Coronary artery (tissue), 2 donors: ENCODE measurements at regions not wholly inside any gene's neighbourhood (a gene's known extent, or its start where the extent isn't known, plus 50 kb on each side); places are given as distances from the start of the nearest gene placed in this dataset.
"Not testable (repeated sequence)": the region's sequence is repeated elsewhere in the genome, so short reads cannot be mapped to it uniquely, and the experiment has no call there.

Experiments used
- DNase-seq: peaks from one replicate; pipeline ENCODE4 v3.0.0-alpha.2; 2017; ENCODE audit warnings: low spot score
- H3K27ac ChIP-seq, 2 donors: fragments of 200-600 bp; sonication (generic); one replicate each; pipeline ENCODE4 v1.5.1; 2016 to 2019
- H3K4me3 ChIP-seq: fragments of 200-600 bp; sonication (generic); 2 replicates; pipeline ENCODE4 v1.5.1; 2016; ENCODE audit warnings: mild to moderate bottlenecking, moderate library complexity
- CTCF ChIP-seq: fragments of 200-600 bp; sonication (generic); IDR thresholded peaks from one replicate; pipeline ENCODE4 v1.5.1; 2019; ENCODE audit warnings: antibody characterized with exemption

GRCh38 chr12:17062267-17063036 is 456.5 kb upstream of the LMO3 start:
- H3K4me3 ChIP-seq: no peak overlapping the region
- DNase-seq: no peak
- no peak for TF ChIP-seq CTCF
- no peak overlapping the region for H3K27ac ChIP-seq

GRCh38 chr12:17060260-17060659 is 454.3 kb upstream of the LMO3 start:
- Histone ChIP-seq H3K27ac (no peak overlapping the region), H3K4me3 (no peak overlapping the region)
- TF ChIP-seq CTCF: no peak

GRCh38 chr12:17056546-17056945 is 450.6 kb upstream of the LMO3 start:
- no peak for DNase-seq
- Histone ChIP-seq H3K27ac (no peak overlapping the region), H3K4me3 (no peak overlapping the region)
- TF ChIP-seq CTCF: no peak

More at GRCh38 chr12:17060260-17060659, 454.3 kb upstream of the LMO3 start:
- no peak for DNase-seq

- H3K27ac ChIP-seq: no peak overlapping the region
- no peak overlapping the region for H3K4me3 ChIP-seq
- no peak for DNase-seq
- TF ChIP-seq CTCF: no peak
Observed at GRCh38 chr12:17038923-17039322, 433.0 kb upstream of the LMO3 start.

GRCh38 chr12:17035372-17035771 is 429.4 kb upstream of the LMO3 start:
- no peak for DNase-seq
- no peak overlapping the region for H3K27ac ChIP-seq
- TF ChIP-seq CTCF: no peak
- H3K4me3 ChIP-seq: no peak overlapping the region

- DNase-seq: no peak
- Histone ChIP-seq H3K4me3 (no peak overlapping the region), H3K27ac (no peak overlapping the region)
- no peak for TF ChIP-seq CTCF
Observed at GRCh38 chr12:17030338-17030737, 424.4 kb upstream of the LMO3 start.

- no peak for DNase-seq
- H3K4me3 ChIP-seq: no peak overlapping the region
- no peak for TF ChIP-seq CTCF
- no peak overlapping the region for H3K27ac ChIP-seq
Observed at GRCh38 chr12:17028348-17028747, 422.4 kb upstream of the LMO3 start.

- H3K4me3 ChIP-seq, H3K27ac ChIP-seq, DNase-seq: not testable (repeated sequence)
Observed at GRCh38 chr12:17025424-17025823, 419.5 kb upstream of the LMO3 start.
